Endothelial cell of umbilical vein (primary cell): ENCODE measurements at regions not wholly inside any gene's neighbourhood (a gene's known extent, or its start where the extent isn't known, plus 50 kb on each side); places are given as distances from the start of the nearest gene placed in this dataset.

Source experiments
- BruUV-seq: library from RNA; stranded (reverse); fragments of 400-500 nt; replicated peaks from 2 replicates; lab custom pipeline; 2021; lab: Mats Ljungman, UMichigan
- CTCF ChIA-PET: fragments of 300-600, 350-600 bp; sonication (Branson Sonifier 250); formaldehyde crosslinking; loops from one replicate; lab custom pipeline; 2021; ENCODE audit warnings: antibody characterized with exemption, inconsistent platforms; lab: Charles Lee
- POLR2A ChIA-PET: fragments of 300-600, 350-600 bp; sonication (Branson Sonifier 250); formaldehyde crosslinking; loops from one replicate; lab custom pipeline; 2021; ENCODE audit warnings: antibody characterized with exemption, inconsistent platforms; lab: Charles Lee
- DNase-seq: peaks from one replicate; pipeline ENCODE4 v3.0.0-alpha.2; 2011; ENCODE audit warnings: low read depth, low spot score
- FAIRE-seq: peaks from 2 replicates; lab custom pipeline; 2011; peaks lifted over from hg19 to GRCh38; lab: Jason Lieb, UNC
- H2AFZ ChIP-seq: 2 replicates; pipeline ENCODE4 v1.6.0; 2012; ENCODE audit warnings: low read depth, low read length, control low read depth, inconsistent platforms
- H3K27ac ChIP-seq: 2 replicates; pipeline ENCODE4 v1.5.1; 2011; ENCODE audit warnings: low read depth, mild to moderate bottlenecking, control low read depth, low read length, moderate library complexity; ENCODE audit not compliant: insufficient read depth
- H3K27me3 ChIP-seq, 2 experiments: 2 replicates each; pipeline versions ENCODE4 v1.6.0 to v1.6.1; 2011; ENCODE audit warnings: low read length in 2 of 2, mixed read lengths in 1 of 2; ENCODE audit not compliant: control insufficient read depth in 2 of 2, insufficient read depth in 2 of 2
- H3K36me3 ChIP-seq, 2 experiments: 2 replicates in 1 of 2; 3 replicates in 1 of 2; pipeline ENCODE4 v1.5.1; 2011; ENCODE audit warnings: low read length in 2 of 2, mild to moderate bottlenecking in 1 of 2, moderate library complexity in 1 of 2; ENCODE audit not compliant: control insufficient read depth in 2 of 2, insufficient read depth in 2 of 2; ENCODE audit errors: extremely low read depth in 1 of 2
- H3K4me1 ChIP-seq: 3 replicates; pipeline ENCODE4 v1.5.1; 2011; ENCODE audit warnings: mild to moderate bottlenecking, low read length; ENCODE audit not compliant: control insufficient read depth, insufficient read depth; ENCODE audit errors: extremely low read depth
- H3K4me2 ChIP-seq: 2 replicates; pipeline ENCODE4 v1.6.1; 2011; ENCODE audit warnings: low read length, control low read depth, mixed read lengths; ENCODE audit not compliant: insufficient read depth
- H3K4me3 ChIP-seq, 3 experiments: fragments of 200-600 bp in 1 of 3; sonication (generic), shearing (Covaris generic) in 1 of 3; replicated peaks in 1 of 3; 2 replicates each; pipeline ENCODE4 v1.5.1; 2011 to 2016; ENCODE audit warnings: control low read depth in 3 of 3, low read length in 3 of 3, mild to moderate bottlenecking in 2 of 3, inconsistent platforms in 1 of 3, low read depth in 1 of 3, moderate library complexity in 1 of 3; ENCODE audit not compliant: insufficient read depth in 1 of 3
- H3K79me2 ChIP-seq: 2 replicates; pipeline ENCODE4 v1.6.0; 2012; ENCODE audit warnings: low read length, inconsistent platforms; ENCODE audit not compliant: control insufficient read depth, insufficient read depth
- H3K9ac ChIP-seq: replicated peaks from 2 replicates; pipeline ENCODE3; 2011; ENCODE audit warnings: low read length, control low read depth; ENCODE audit not compliant: insufficient read depth; ENCODE audit errors: extremely low read depth
- H3K9me1 ChIP-seq: replicated peaks from 3 replicates; pipeline ENCODE4 v1.6.0; 2011; ENCODE audit warnings: mild to moderate bottlenecking, low read length; ENCODE audit not compliant: control insufficient read depth, insufficient read depth; ENCODE audit errors: extremely low read depth
- H3K9me3 ChIP-seq: replicated peaks from 2 replicates; pipeline ENCODE4 v1.5.1; 2012; ENCODE audit warnings: low read length, inconsistent platforms; ENCODE audit not compliant: control insufficient read depth, insufficient read depth
- H4K20me1 ChIP-seq: replicated peaks from 2 replicates; pipeline ENCODE3; 2011; ENCODE audit warnings: mild to moderate bottlenecking, low read length; ENCODE audit not compliant: control insufficient read depth, insufficient read depth; ENCODE audit errors: extremely low read depth
- CTCF ChIP-seq, 2 donors: IDR thresholded peaks; 1 replicate in 1 of 2; 2 replicates in 1 of 2; pipeline ENCODE4 v1.5.1; 2011; ENCODE audit warnings: low read length in 2 of 2, mild to moderate bottlenecking in 2 of 2, moderate library complexity in 2 of 2, control low read depth in 1 of 2, inconsistent platforms in 1 of 2, low read depth in 1 of 2; ENCODE audit not compliant: insufficient read depth in 1 of 2; ENCODE audit errors: extremely low read depth in 1 of 2
- EZH2 ChIP-seq: IDR thresholded peaks from 2 replicates; pipeline ENCODE4 v1.6.1; 2012; ENCODE audit warnings: borderline replicate concordance, low read depth, mild to moderate bottlenecking, moderate library complexity, low read length, inconsistent platforms; ENCODE audit not compliant: severe bottlenecking
- FOS ChIP-seq: IDR thresholded peaks from 2 replicates; pipeline ENCODE4 v1.6.1; 2011; ENCODE audit warnings: mild to moderate bottlenecking, low read length, moderate library complexity, borderline replicate concordance; ENCODE audit not compliant: insufficient read depth
- GATA2 ChIP-seq: IDR thresholded peaks from 2 replicates; pipeline ENCODE4 v1.7.0; 2011; ENCODE audit warnings: low read depth, mild to moderate bottlenecking, moderate library complexity, mixed read lengths, low read length; ENCODE audit not compliant: insufficient read length, insufficient read depth
- JUN ChIP-seq: IDR thresholded peaks from 2 replicates; pipeline ENCODE4 v1.6.1; 2011; ENCODE audit warnings: borderline replicate concordance, low read depth; ENCODE audit not compliant: insufficient read length, insufficient read depth
- MAX ChIP-seq: IDR thresholded peaks from 2 replicates; pipeline ENCODE4 v1.6.1; 2011; ENCODE audit not compliant: insufficient read depth, insufficient read length
- MYC ChIP-seq: IDR thresholded peaks from one replicate; pipeline ENCODE4 v1.6.1; 2011; ENCODE audit warnings: mild to moderate bottlenecking, low read depth, low read length
- POLR2A ChIP-seq: IDR thresholded peaks from 2 replicates; pipeline ENCODE4 v1.6.1; 2012; ENCODE audit warnings: low read depth, mild to moderate bottlenecking, control low read depth, low read length
- POLR2AphosphoS5 ChIP-seq: IDR thresholded peaks from 2 replicates; pipeline ENCODE4 v1.6.1; 2012; ENCODE audit warnings: low read depth, mild to moderate bottlenecking, control low read depth, low read length, moderate library complexity; ENCODE audit not compliant: insufficient read depth
- dilution Hi-C: fragments of 300-500 bp; cut with MboI; formaldehyde crosslinking; loops from one replicate; pipeline ENCODE4 v1.15.0; 2019; ENCODE audit warnings: low sequenced_read_pairs; ENCODE audit not compliant: extremely low pct_ligation_motif_present
- intact Hi-C: fragments of 100-400 bp; cut with micrococcal nuclease; formaldehyde crosslinking; loops from one replicate; pipeline ENCODE4 v1.10.0; 2022

- dilution Hi-C loops (no loop called here), intact Hi-C loops (no loop called here)
- no TSS peak for BruUV-seq
These were observed 83.6 kb upstream of the TMEM72 start for GRCh38 chr10:44827431-44828006.

More at GRCh38 chr10:44827431-44828006, 83.6 kb upstream of the TMEM72 start:
- ChIA-PET POLR2A (no interaction called here), CTCF (no interaction called here)
- Histone ChIP-seq H3K36me3 (no peaks in the 10 kb centered on the region), H3K9me1 (no peaks in the 10 kb centered on the region), H3K4me1 (no peaks in the 10 kb centered on the region), H3K9me3 (no peaks in the 10 kb centered on the region), H3K79me2 (no peaks in the 10 kb centered on the region), H2AFZ (no peak overlapping the region), H4K20me1 (no peaks in the 10 kb centered on the region), H3K9ac (no peak overlapping the region), H3K27me3 (no peaks in the 10 kb centered on the region), H3K4me2 (no peak overlapping the region), H3K4me3 (no peak overlapping the region), H3K27ac (no peak overlapping the region)
- FAIRE-seq (no peak), DNase-seq (no peak)
- TF ChIP-seq MAX (no peak), FOS (no peak), EZH2 (no peak), POLR2AphosphoS5 (no peak), CTCF (IDR thresholded peaks at IDR 0.05; ENCODE audit: extremely low read depth in 1 of 2, insufficient read depth in 1 of 2, low read depth in 1 of 2, low read length in 2 of 2) (no peak), GATA2 (no peak), JUN (no peak), MYC (no peak), POLR2A (no peak)
